WTC11 (cell line): ENCODE measurements at regions not wholly inside any gene's neighbourhood (a gene's known extent, or its start where the extent isn't known, plus 50 kb on each side); places are given as distances from the start of the nearest gene placed in this dataset.

Source experiments
- ATAC-seq: fragments of 200-7000 bp; cut with Tn5 transposase; 2 replicates; pipeline ENCODE4 v1.10.0; 2021; ENCODE audit warnings: mild to moderate bottlenecking, moderate library complexity
- CTCF ChIA-PET: fragments of 300-600 bp; sonication (Branson Sonifier 250); formaldehyde crosslinking; loops from one replicate; lab custom pipeline; 2021; ENCODE audit warnings: antibody characterized with exemption; lab: Charles Lee
- POLR2A ChIA-PET: fragments of 350-600 bp; sonication (Branson Sonifier 250); formaldehyde crosslinking; loops from one replicate; lab custom pipeline; 2021; ENCODE audit warnings: antibody characterized with exemption; lab: Charles Lee
- DNase-seq: peaks from one replicate; pipeline ENCODE4 v3.0.0; 2021; ENCODE audit warnings: low spot score
- H3K27ac Mint-ChIP-seq: 2 replicates; pipeline ENCODE4 v1.8.0; 2021; ENCODE audit warnings: mixed read lengths
- H3K27me3 Mint-ChIP-seq: 2 replicates; pipeline ENCODE4 v1.8.0; 2021; ENCODE audit warnings: low read depth, mild to moderate bottlenecking, moderate library complexity, mixed read lengths
- H3K36me3 Mint-ChIP-seq: 2 replicates; pipeline ENCODE4 v1.8.0; 2021; ENCODE audit warnings: mixed read lengths
- H3K4me1 Mint-ChIP-seq: 2 replicates; pipeline ENCODE4 v1.8.0; 2022; ENCODE audit warnings: mixed read lengths
- H3K4me3 Mint-ChIP-seq: 2 replicates; pipeline ENCODE4 v1.8.0; 2021; ENCODE audit warnings: mild to moderate bottlenecking, moderate library complexity, mixed read lengths
- H3K9me3 Mint-ChIP-seq: 2 replicates; pipeline ENCODE4 v1.8.0; 2021; ENCODE audit warnings: mixed read lengths
- ATF6 ChIP-seq: sonication (generic); formaldehyde crosslinking; IDR thresholded peaks from 2 replicates; pipeline ENCODE4 v1.8.1; 2023; ENCODE audit warnings: mild to moderate bottlenecking, missing genetic modification reagents
- E2F4 ChIP-seq: sonication (generic); formaldehyde crosslinking; IDR thresholded peaks from 2 replicates; pipeline ENCODE4 v1.8.1; 2022; ENCODE audit warnings: low read depth, mild to moderate bottlenecking, moderate library complexity, missing genetic modification reagents, borderline replicate concordance
- E2F5 ChIP-seq: sonication (generic); formaldehyde crosslinking; IDR thresholded peaks from 2 replicates; pipeline ENCODE4 v1.8.1; 2022; ENCODE audit warnings: mild to moderate bottlenecking, moderate library complexity, missing genetic modification reagents
- FOXK1 ChIP-seq: sonication (generic); formaldehyde crosslinking; IDR thresholded peaks from 2 replicates; pipeline ENCODE4 v1.8.0; 2022; ENCODE audit warnings: mild to moderate bottlenecking, moderate library complexity, missing genetic modification reagents
- HMGXB4 ChIP-seq: sonication (generic); formaldehyde crosslinking; IDR thresholded peaks from 2 replicates; pipeline ENCODE4 v1.8.1; 2023; ENCODE audit warnings: mild to moderate bottlenecking, moderate library complexity, missing genetic modification reagents
- IRF2 ChIP-seq: sonication (generic); formaldehyde crosslinking; IDR thresholded peaks from 2 replicates; pipeline ENCODE4 v1.8.0; 2022; ENCODE audit warnings: low read depth, missing genetic modification reagents, borderline replicate concordance
- KAT7 ChIP-seq: sonication (generic); formaldehyde crosslinking; IDR thresholded peaks from 2 replicates; pipeline ENCODE4 v1.8.1; 2023; ENCODE audit warnings: missing genetic modification reagents, mild to moderate bottlenecking, borderline replicate concordance
- MAX ChIP-seq: sonication (generic); formaldehyde crosslinking; IDR thresholded peaks from 2 replicates; pipeline ENCODE4 v1.8.0; 2022; ENCODE audit warnings: mild to moderate bottlenecking, missing genetic modification reagents
- MYBL2 ChIP-seq: sonication (generic); formaldehyde crosslinking; IDR thresholded peaks from 2 replicates; pipeline ENCODE4 v1.8.1; 2023; ENCODE audit warnings: mild to moderate bottlenecking, moderate library complexity, missing genetic modification reagents
- NR1H2 ChIP-seq: sonication (generic); formaldehyde crosslinking; IDR thresholded peaks from 2 replicates; pipeline ENCODE4 v1.9.0; 2021; ENCODE audit warnings: mild to moderate bottlenecking, moderate library complexity, missing genetic modification reagents
- PRDM15 ChIP-seq: sonication (generic); formaldehyde crosslinking; IDR thresholded peaks from 2 replicates; pipeline ENCODE4 v1.8.0; 2022; ENCODE audit warnings: missing genetic modification reagents
- PRRX2 ChIP-seq: fragments of 250-450 bp; sonication (Bioruptor Pico); IDR thresholded peaks from 2 replicates; pipeline ENCODE4 v1.8.0; 2021; ENCODE audit warnings: mild to moderate bottlenecking
- SOX15 ChIP-seq: fragments of 250-450 bp; sonication (Bioruptor Pico); IDR thresholded peaks from 2 replicates; pipeline ENCODE4 v1.9.0; 2021; ENCODE audit warnings: mild to moderate bottlenecking
- TP53 ChIP-seq: sonication (generic); formaldehyde crosslinking; IDR thresholded peaks from 2 replicates; pipeline ENCODE4 v1.8.1; 2023; ENCODE audit warnings: mild to moderate bottlenecking, missing genetic modification reagents
- ZNF121 ChIP-seq: sonication (generic); formaldehyde crosslinking; IDR thresholded peaks from 2 replicates; pipeline ENCODE4 v1.8.0; 2023; ENCODE audit warnings: missing genetic modification reagents
- ZNF219 ChIP-seq: sonication (generic); formaldehyde crosslinking; IDR thresholded peaks from 2 replicates; pipeline ENCODE4 v1.8.0; 2023; ENCODE audit warnings: missing genetic modification reagents, mild to moderate bottlenecking, borderline replicate concordance
- ZNF532 ChIP-seq: fragments of 250-450 bp; sonication (Bioruptor Pico); IDR thresholded peaks from 2 replicates; pipeline ENCODE4 v1.9.0; 2021; ENCODE audit warnings: mild to moderate bottlenecking, borderline replicate concordance
- ZNF671 ChIP-seq: fragments of 250-450 bp; sonication (Bioruptor Pico); IDR thresholded peaks from 2 replicates; pipeline ENCODE4 v1.8.0; 2021; ENCODE audit warnings: mild to moderate bottlenecking

GRCh38 chr6:19929312-19929711 lies 92.1 kb downstream of the ID4 start:
- no peak for TF ChIP-seq ZNF219 (CRISPR knock-in tag)
- TF ChIP-seq IRF2 (CRISPR knock-in tag), result no peak
- no peak for TF ChIP-seq KAT7 (CRISPR knock-in tag)
- no peak for TF ChIP-seq TP53 (CRISPR knock-in tag)
- TF ChIP-seq ATF6 (CRISPR knock-in tag), result no peak
- no peak for TF ChIP-seq SOX15 (CRISPR knock-in tag)
- no peak for TF ChIP-seq ZNF121
- no peak for TF ChIP-seq NR1H2 (CRISPR knock-in tag)
- Mint-ChIP-seq H3K4me3 (no peak overlapping the region), H3K36me3 (no peaks in the 10 kb centered on the region), H3K4me1 (no peaks in the 10 kb centered on the region), H3K27ac (no peak overlapping the region), H3K27me3 (no peaks in the 10 kb centered on the region), H3K9me3 (no peaks in the 10 kb centered on the region)
- no peak for ATAC-seq
- no peak for DNase-seq
- POLR2A ChIA-PET, result no interaction called here
- CTCF ChIA-PET, result no interaction called here

- Mint-ChIP-seq H3K4me1 (no peaks in the 10 kb centered on the region), H3K27ac (no peak overlapping the region), H3K4me3 (no peak overlapping the region), H3K27me3 (peaks cover 2% of the 10 kb centered on the region; the same call in 1 of the 2 replicates), H3K36me3 (peaks cover 3% of the 10 kb centered on the region; the same call in 1 of the 2 replicates), H3K9me3 (peaks cover 33% of the 10 kb centered on the region)
- ChIA-PET POLR2A (no interaction called here), CTCF (no interaction called here)
- DNase-seq (no peak), ATAC-seq (no peak)
- TF ChIP-seq TP53 (CRISPR knock-in tag) (no peak), PRRX2 (CRISPR knock-in tag) (no peak), HMGXB4 (CRISPR knock-in tag) (no peak), NR1H2 (CRISPR knock-in tag) (no peak), MYBL2 (CRISPR knock-in tag) (no peak), PRDM15 (CRISPR knock-in tag) (no peak), E2F5 (no peak), MAX (CRISPR knock-in tag) (no peak), ZNF532 (CRISPR knock-in tag) (no peak), ZNF671 (no peak), FOXK1 (no peak), E2F4 (no peak)
These were observed 97.9 kb downstream of the ID4 start for GRCh38 chr6:19934996-19935591.
